ENCODE measurements at regions not wholly inside any gene's neighbourhood (a gene's known extent, or its start where the extent isn't known, plus 50 kb on each side); places are given as distances from the start of the nearest gene placed in this dataset.

DNA sequence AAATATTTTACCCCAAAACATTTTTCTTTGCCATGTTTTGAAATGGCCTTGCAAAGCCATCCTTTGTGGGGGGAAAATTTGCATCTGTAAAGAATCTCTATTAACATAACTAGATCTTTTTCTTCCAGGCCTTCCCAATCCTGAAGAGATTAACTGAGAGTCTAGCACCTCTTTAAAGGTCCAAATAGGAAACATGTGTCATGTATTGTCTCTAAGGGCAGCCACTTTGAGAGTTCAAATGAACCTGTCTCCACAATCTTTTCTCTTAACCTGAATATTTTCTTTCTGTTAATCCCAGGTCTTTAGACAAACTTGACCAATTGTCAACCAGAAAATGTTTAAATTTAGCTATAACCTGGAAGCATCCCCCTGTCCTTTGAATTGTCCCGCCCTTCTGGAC, 236.6 kb upstream of the PROK2 start:
- TF ChIP-seq, protein P1, sequence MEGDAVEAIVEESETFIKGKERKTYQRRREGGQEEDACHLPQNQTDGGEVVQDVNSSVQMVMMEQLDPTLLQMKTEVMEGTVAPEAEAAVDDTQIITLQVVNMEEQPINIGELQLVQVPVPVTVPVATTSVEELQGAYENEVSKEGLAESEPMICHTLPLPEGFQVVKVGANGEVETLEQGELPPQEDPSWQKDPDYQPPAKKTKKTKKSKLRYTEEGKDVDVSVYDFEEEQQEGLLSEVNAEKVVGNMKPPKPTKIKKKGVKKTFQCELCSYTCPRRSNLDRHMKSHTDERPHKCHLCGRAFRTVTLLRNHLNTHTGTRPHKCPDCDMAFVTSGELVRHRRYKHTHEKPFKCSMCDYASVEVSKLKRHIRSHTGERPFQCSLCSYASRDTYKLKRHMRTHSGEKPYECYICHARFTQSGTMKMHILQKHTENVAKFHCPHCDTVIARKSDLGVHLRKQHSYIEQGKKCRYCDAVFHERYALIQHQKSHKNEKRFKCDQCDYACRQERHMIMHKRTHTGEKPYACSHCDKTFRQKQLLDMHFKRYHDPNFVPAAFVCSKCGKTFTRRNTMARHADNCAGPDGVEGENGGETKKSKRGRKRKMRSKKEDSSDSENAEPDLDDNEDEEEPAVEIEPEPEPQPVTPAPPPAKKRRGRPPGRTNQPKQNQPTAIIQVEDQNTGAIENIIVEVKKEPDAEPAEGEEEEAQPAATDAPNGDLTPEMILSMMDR (IDR thresholded peaks at IDR 0.05; ENCODE audit: low read depth, low read length), result no peak
- TF ChIP-seq POLR2A (IDR thresholded peaks at IDR 0.05; ENCODE audit: extremely low read depth, insufficient read length) (no peak), MYC (IDR thresholded peaks at IDR 0.05; ENCODE audit: low read depth, low read length) (no peak)
- TF ChIP-seq, protein P2, sequence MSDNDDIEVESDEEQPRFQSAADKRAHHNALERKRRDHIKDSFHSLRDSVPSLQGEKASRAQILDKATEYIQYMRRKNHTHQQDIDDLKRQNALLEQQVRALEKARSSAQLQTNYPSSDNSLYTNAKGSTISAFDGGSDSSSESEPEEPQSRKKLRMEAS (IDR thresholded peaks at IDR 0.05; ENCODE audit: low read depth, low read length), result no peak
